ENCODE measurements at regions not wholly inside any gene's neighbourhood (a gene's known extent, or its start where the extent isn't known, plus 50 kb on each side); places are given as distances from the start of the nearest gene placed in this dataset.

DNA sequence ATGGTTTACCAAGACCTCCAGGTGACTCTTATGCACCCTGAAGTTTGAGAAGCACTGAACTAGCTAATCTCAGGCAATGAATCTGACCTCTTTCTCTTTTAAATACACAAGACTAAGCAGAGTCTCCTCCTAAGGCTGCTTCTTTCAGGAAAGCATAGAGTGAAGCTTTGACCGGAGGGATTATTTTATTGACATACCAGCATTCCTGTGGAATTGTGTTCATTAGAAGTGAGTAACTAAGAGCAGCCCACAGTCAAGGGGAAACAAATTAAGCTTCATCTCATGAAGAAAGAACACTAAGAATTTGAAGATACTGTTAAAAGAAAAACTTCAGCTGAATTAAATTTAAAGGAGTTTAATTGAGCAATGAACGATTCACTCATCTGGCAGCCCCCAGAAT is 963.5 kb downstream of the NTRK3 start (continued):
- TF ChIP-seq ZNF276 (CRISPR knock-in tag; IDR thresholded peaks at IDR 0.05; ENCODE audit: low read depth), result no peak

DNA sequence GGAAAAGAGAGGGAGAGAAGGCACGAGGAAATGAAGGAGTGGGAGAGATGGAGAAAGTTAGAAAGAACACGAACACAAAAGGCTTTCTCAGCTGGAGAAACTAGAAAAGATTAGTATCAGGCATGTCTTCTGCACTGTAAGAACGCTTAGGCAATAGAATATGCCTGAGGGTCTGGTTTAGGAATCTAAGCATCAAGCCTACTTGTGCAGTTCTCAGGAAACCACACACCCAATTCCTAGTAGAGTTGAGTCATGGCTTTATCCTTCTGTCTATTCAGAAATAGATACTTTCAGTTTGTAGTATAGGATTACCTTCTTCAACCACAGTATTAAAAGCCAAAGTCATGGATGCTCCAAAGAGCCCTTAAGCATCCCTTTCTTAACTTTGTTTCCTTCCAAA is 969.4 kb downstream of the NTRK3 start:
- H3K27me3 ChIP-seq (ENCODE audit: control insufficient read depth in 1 of 2, insufficient read depth in 2 of 2, low read length in 2 of 2), result no peaks in the 10 kb centered on the region
- H3K36me3 ChIP-seq (replicated peaks in 1 of 2; ENCODE audit: control insufficient read depth in 1 of 2, insufficient read depth in 2 of 2, low read length in 2 of 2), result no peaks in the 10 kb centered on the region
- ATAC-seq, result no peak
- WGBS (ENCODE audit: low lambda C conversion rate), result 3% methylated on average over 3 of the region's 3 CpGs
- H3K79me2 ChIP-seq (ENCODE audit: insufficient read depth, low read length), result no peaks in the 10 kb centered on the region
- H2AFZ ChIP-seq (ENCODE audit: low read length), result no peak overlapping the region
- CTCF ChIA-PET (ENCODE audit: low intra/inter-chr PET ratio, low total read pairs), result no interaction called here
- H3K9ac ChIP-seq (ENCODE audit: insufficient read depth, low read depth, low read length), result no peak overlapping the region
- BruUV-seq (replicated peaks), result no TSS peak
- in situ Hi-C loops (cut with HindIII; ENCODE audit: extremely low pct_ligation_motif_present, low pct_unique_long_range_greater_than_20kb), result no loop called here
- FAIRE-seq, result no peak
- H3K27ac ChIP-seq (ENCODE audit: extremely low read length, insufficient read depth, low read length), result no peak overlapping the region
- H3K4me1 ChIP-seq (ENCODE audit: insufficient read depth, low read length), result no peaks in the 10 kb centered on the region
- no peaks in the 10 kb centered on the region for H4K20me1 ChIP-seq (ENCODE audit: insufficient read depth, low read length)
- intact Hi-C loops (cut with micrococcal nuclease; ENCODE audit: unreplicated experiment), result no loop called here
- POLR2A ChIA-PET, result no interaction called here
- no peak overlapping the region for H3K4me2 ChIP-seq (ENCODE audit: low read depth, low read length)
- DNase-seq (ENCODE audit: low spot score), result no peak
- H3K9me3 ChIP-seq (ENCODE audit: low read length), result peaks cover 96% of the 10 kb centered on the region
- no peak overlapping the region for H3K4me3 ChIP-seq (replicated peaks in 1 of 3; ENCODE audit: insufficient read depth in 1 of 3, low read depth in 2 of 3, low read length in 3 of 3)
- no peak for TF ChIP-seq MTF2 (CRISPR knock-in tag; IDR thresholded peaks at IDR 0.05; ENCODE audit: borderline replicate concordance)
- TF ChIP-seq KLF6 (CRISPR knock-in tag; IDR thresholded peaks at IDR 0.05), result no peak
- TF ChIP-seq ZNF136 (CRISPR knock-in tag; IDR thresholded peaks at IDR 0.05; ENCODE audit: low read depth), result no peak
- no peak for TF ChIP-seq ZMYM3 (CRISPR knock-in tag; IDR thresholded peaks at IDR 0.05)
- TF ChIP-seq RBM22 (optimal IDR thresholded peaks at IDR 0.05; ENCODE audit: low read length), result no peak
- TF ChIP-seq CAMTA2 (CRISPR knock-in tag; IDR thresholded peaks at IDR 0.05; ENCODE audit: borderline replicate concordance), result no peak
- TF ChIP-seq ZSCAN21 (CRISPR knock-in tag; IDR thresholded peaks at IDR 0.05; ENCODE audit: borderline replicate concordance), result no peak
- no peak for TF ChIP-seq ZNF564 (CRISPR knock-in tag; IDR thresholded peaks at IDR 0.05)
- TF ChIP-seq, protein P1, sequence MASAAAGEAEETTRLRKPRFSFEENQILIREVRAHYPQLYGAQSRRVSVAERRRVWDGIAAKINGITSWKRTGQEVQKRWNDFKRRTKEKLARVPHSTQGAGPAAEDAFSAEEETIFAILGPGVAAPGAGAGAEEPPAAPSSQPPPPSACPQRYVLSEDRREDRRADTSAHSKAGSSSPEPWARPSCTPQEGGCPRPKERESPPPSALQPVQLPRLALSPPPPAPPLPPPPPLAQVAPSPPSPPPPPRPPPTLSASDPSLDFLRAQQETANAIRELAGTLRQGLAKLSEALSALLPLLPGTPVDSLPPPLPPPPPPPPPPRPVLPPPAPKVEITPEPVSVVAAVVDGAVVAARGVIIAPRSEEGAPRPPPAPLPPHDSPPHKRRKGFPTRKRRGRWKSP (CRISPR knock-in tag; IDR thresholded peaks at IDR 0.05), result no peak
- TF ChIP-seq ZNF784 (CRISPR knock-in tag; IDR thresholded peaks at IDR 0.05; ENCODE audit: borderline replicate concordance), result no peak
- TF ChIP-seq, protein P2, sequence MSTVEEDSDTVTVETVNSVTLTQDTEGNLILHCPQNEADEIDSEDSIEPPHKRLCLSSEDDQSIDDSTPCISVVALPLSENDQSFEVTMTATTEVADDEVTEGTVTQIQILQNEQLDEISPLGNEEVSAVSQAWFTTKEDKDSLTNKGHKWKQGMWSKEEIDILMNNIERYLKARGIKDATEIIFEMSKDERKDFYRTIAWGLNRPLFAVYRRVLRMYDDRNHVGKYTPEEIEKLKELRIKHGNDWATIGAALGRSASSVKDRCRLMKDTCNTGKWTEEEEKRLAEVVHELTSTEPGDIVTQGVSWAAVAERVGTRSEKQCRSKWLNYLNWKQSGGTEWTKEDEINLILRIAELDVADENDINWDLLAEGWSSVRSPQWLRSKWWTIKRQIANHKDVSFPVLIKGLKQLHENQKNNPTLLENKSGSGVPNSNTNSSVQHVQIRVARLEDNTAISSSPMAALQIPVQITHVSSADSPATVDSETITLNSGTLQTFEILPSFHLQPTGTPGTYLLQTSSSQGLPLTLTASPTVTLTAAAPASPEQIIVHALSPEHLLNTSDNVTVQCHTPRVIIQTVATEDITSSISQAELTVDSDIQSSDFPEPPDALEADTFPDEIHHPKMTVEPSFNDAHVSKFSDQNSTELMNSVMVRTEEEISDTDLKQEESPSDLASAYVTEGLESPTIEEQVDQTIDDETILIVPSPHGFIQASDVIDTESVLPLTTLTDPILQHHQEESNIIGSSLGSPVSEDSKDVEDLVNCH (CRISPR knock-in tag; IDR thresholded peaks at IDR 0.05), result no peak
- no peak for TF ChIP-seq MAFK (conservative IDR thresholded peaks at IDR 0.05 in 1 of 2, IDR thresholded peaks at IDR 0.05 in 1 of 2; ENCODE audit: low read length in 2 of 2)
- TF ChIP-seq DPF2 (CRISPR knock-in tag; IDR thresholded peaks at IDR 0.05; ENCODE audit: borderline replicate concordance, low read depth), result no peak
- TF ChIP-seq, protein P3, sequence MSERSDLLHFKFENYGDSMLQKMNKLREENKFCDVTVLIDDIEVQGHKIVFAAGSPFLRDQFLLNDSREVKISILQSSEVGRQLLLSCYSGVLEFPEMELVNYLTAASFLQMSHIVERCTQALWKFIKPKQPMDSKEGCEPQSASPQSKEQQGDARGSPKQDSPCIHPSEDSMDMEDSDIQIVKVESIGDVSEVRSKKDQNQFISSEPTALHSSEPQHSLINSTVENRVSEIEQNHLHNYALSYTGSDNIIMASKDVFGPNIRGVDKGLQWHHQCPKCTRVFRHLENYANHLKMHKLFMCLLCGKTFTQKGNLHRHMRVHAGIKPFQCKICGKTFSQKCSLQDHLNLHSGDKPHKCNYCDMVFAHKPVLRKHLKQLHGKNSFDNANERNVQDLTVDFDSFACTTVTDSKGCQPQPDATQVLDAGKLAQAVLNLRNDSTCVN (CRISPR knock-in tag; IDR thresholded peaks at IDR 0.05; ENCODE audit: borderline replicate concordance), result no peak
- TF ChIP-seq KMT2B (CRISPR knock-in tag; IDR thresholded peaks at IDR 0.05), result no peak

Data from HepG2 (cell line).